PC-9 (cell line): ENCODE measurements at regions not wholly inside any gene's neighbourhood (a gene's known extent, or its start where the extent isn't known, plus 50 kb on each side); places are given as distances from the start of the nearest gene placed in this dataset.
"Not testable (repeated sequence)": the region's sequence is repeated elsewhere in the genome, so short reads cannot be mapped to it uniquely, and the experiment has no call there.

Source experiments
- EZH2 ChIP-seq: fragments of 200-600 bp; sonication (generic); IDR thresholded peaks from 2 replicates; pipeline ENCODE4 v1.8.0; 2017; ENCODE audit warnings: antibody characterized with exemption, low read depth
- TF ChIP-seq, protein P1 (sequence below): fragments of 200-600 bp; sonication (generic); conservative IDR thresholded peaks from 2 replicates; pipeline ENCODE4 v1.6.1; 2017; ENCODE audit warnings: mixed run types, antibody characterized with exemption, mild to moderate bottlenecking, moderate library complexity

DNA sequence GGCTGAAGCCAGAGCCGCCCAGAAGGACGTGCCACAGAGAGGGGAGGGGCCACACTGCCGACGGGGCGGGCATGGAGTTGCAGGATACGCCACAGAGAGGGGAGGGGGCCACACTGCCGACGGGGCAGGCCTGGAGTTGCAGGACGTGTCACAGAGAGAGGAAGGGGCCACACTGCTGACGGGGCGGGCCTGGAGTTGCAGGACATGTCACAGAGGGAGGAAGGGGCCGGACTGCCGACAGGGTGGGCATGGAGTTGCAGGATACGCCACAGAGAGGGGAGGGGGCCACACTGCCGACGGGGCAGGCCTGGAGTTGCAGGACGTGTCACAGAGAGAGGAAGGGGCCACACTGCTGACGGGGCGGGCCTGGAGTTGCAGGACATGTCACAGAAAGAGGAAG, 99.4 kb upstream of the C1orf174 start:
- TF ChIP-seq, protein P1, sequence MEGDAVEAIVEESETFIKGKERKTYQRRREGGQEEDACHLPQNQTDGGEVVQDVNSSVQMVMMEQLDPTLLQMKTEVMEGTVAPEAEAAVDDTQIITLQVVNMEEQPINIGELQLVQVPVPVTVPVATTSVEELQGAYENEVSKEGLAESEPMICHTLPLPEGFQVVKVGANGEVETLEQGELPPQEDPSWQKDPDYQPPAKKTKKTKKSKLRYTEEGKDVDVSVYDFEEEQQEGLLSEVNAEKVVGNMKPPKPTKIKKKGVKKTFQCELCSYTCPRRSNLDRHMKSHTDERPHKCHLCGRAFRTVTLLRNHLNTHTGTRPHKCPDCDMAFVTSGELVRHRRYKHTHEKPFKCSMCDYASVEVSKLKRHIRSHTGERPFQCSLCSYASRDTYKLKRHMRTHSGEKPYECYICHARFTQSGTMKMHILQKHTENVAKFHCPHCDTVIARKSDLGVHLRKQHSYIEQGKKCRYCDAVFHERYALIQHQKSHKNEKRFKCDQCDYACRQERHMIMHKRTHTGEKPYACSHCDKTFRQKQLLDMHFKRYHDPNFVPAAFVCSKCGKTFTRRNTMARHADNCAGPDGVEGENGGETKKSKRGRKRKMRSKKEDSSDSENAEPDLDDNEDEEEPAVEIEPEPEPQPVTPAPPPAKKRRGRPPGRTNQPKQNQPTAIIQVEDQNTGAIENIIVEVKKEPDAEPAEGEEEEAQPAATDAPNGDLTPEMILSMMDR, result not testable (repeated sequence)
- not testable (repeated sequence) for TF ChIP-seq EZH2
